ENCODE measurements at regions not wholly inside any gene's neighbourhood (a gene's known extent, or its start where the extent isn't known, plus 50 kb on each side); places are given as distances from the start of the nearest gene placed in this dataset.
A peak's percentile ranks its signal among the peaks of the same experiment; 100 is the strongest.
"Not testable (repeated sequence)": the region's sequence is repeated elsewhere in the genome, so short reads cannot be mapped to it uniquely, and the experiment has no call there.

- DNase-seq (no peak), ATAC-seq (no peak)
- no peak for TF ChIP-seq CTCF (IDR thresholded peaks at IDR 0.05)
Measured at GRCh38 chr13:48826039-48826438, 149.7 kb upstream of the FNDC3A start.

DNA sequence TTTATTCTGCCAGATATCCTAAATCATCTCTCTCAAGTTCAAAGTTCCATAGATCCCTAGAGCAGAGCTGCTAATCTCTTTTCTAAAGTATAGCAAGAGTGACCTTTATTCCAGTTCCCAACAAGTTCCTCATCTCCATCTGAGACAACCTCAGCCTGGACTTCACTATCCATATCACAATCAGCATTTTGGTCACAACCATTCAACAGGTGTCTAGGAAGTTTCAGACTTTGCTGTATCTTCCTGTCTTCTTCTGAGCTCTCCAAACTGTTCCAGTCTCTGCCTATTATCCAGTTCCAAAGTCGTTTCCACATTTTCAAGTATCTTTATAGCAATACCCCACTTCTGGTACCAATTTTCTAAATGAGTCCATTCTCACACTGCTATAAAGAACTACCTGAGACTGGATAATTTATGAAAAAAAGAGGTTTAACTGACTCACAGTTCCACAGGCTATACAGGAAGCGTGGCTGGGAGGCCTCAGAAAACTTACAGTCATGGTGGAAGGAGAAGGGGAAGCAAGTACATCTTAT, 148.7 kb upstream of the FNDC3A start:
- H3K36me3 ChIP-seq; intact Hi-C loops (cut with DNase I); ATAC-seq; DNase-seq; H3K4me3 ChIP-seq; H3K27me3 ChIP-seq; H3K4me1 ChIP-seq: not testable (repeated sequence)
- peak overlapping the region in 1 of 2 donors; percentile 15 for H3K27ac ChIP-seq
- H3K9me3 ChIP-seq: peaks cover 0 to 20% of the 10 kb centered on the region in 2 donors

More at GRCh38 chr13:48826039-48826438, 149.7 kb upstream of the FNDC3A start:
- H3K36me3 ChIP-seq: no peaks in the 10 kb centered on the region
- no peak overlapping the region for H3K27ac ChIP-seq
- H3K9me3 ChIP-seq: peaks cover 0 to 16% of the 10 kb centered on the region in 2 donors
- intact Hi-C loops (cut with DNase I): no loop called here
- H3K4me3 ChIP-seq: no peak overlapping the region
- no peaks in the 10 kb centered on the region for H3K27me3 ChIP-seq
- peaks cover 0 to 9% of the 10 kb centered on the region in 2 donors for H3K4me1 ChIP-seq

DNA sequence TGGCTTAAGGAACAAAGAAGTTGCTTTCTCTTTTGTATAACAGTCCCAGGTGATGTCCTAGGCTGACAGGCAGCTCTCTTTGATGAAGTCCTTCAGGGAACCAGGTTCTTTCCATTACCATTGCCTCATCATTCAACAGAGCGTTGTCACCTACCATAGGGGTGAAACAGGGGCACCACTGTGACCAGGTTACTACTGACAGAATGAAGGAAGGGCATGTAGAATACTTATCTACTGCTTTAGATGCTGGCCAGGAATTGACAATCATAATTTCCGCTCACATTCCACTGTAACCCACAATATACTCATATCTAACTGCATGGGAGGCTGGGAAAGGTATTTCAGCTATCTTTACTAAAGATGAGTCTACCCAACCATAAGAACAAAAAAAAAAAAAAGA, 148.0 kb upstream of the FNDC3A start:
- Histone ChIP-seq H3K4me1 (peaks cover 0 to 9% of the 10 kb centered on the region in 2 donors), H3K9me3 (peaks cover 0 to 25% of the 10 kb centered on the region in 2 donors), H3K36me3 (no peaks in the 10 kb centered on the region), H3K4me3 (no peak overlapping the region), H3K27me3 (no peaks in the 10 kb centered on the region), H3K27ac (peak overlapping the region in 1 of 2 donors; percentile 15)
- ATAC-seq: no peak
- DNase-seq: no peak
- intact Hi-C loops (cut with DNase I): no loop called here
- TF ChIP-seq CTCF (IDR thresholded peaks at IDR 0.05): no peak

DNA sequence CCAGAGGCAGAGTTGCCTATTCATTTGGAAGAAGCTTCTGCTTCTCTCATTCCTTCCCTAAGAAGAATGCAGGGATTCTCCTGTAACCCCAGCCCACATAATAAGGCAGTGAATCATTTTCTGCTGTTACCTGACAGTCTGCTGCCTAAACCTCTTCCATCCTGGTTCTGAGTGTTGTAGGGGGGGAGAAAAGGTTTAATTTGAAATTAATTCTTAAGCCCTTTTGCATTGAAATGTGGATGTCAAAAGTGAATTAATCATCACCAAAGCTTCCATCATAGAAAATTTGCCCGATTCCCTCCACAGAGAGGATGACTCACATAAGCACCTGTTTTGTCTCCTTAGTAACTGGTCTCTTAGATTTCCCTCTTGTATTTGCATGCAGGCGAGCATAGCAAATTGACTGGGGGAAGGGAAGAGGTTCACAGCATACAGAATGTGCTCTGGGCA, 146.7 kb upstream of the FNDC3A start:
- Histone ChIP-seq H3K27ac (no peak overlapping the region), H3K4me1 (peaks cover 0 to 9% of the 10 kb centered on the region in 2 donors), H3K27me3 (no peaks in the 10 kb centered on the region), H3K9me3 (peaks cover 0 to 26% of the 10 kb centered on the region in 2 donors), H3K36me3 (no peaks in the 10 kb centered on the region), H3K4me3 (no peak overlapping the region)
- no peak for TF ChIP-seq CTCF (IDR thresholded peaks at IDR 0.05)
- peak; percentile 63 for ATAC-seq
- no peak for DNase-seq
- intact Hi-C loops (cut with DNase I): no loop called here

- no peaks in the 10 kb centered on the region for H3K27me3 ChIP-seq
- H3K9me3 ChIP-seq: peaks cover 0 to 32% of the 10 kb centered on the region in 2 donors
- intact Hi-C loops (cut with DNase I): no loop called here
- DNase-seq: no peak
- no peak for TF ChIP-seq CTCF (IDR thresholded peaks at IDR 0.05)
- peaks cover 0 to 9% of the 10 kb centered on the region in 2 donors for H3K4me1 ChIP-seq
- H3K4me3 ChIP-seq: no peak overlapping the region
- H3K27ac ChIP-seq: no peak overlapping the region
- no peak for ATAC-seq
- H3K36me3 ChIP-seq: no peaks in the 10 kb centered on the region
Measured at GRCh38 chr13:48829536-48829935, 146.2 kb upstream of the FNDC3A start.

- ATAC-seq (no peak), DNase-seq (no peak)
- H3K4me3 ChIP-seq: no peak overlapping the region
- peaks cover 0 to 39% of the 10 kb centered on the region in 2 donors for H3K9me3 ChIP-seq
- no peak overlapping the region for H3K27ac ChIP-seq
- no peak for TF ChIP-seq CTCF (IDR thresholded peaks at IDR 0.05)
- H3K36me3 ChIP-seq: no peaks in the 10 kb centered on the region
- intact Hi-C loops (cut with DNase I): no loop called here
- H3K27me3 ChIP-seq: no peaks in the 10 kb centered on the region
- peaks cover 0 to 9% of the 10 kb centered on the region in 2 donors for H3K4me1 ChIP-seq
Measured at GRCh38 chr13:48831248-48831647, 144.5 kb upstream of the FNDC3A start.
